Nephron (organoid): ENCODE measurements at regions not wholly inside any gene's neighbourhood (a gene's known extent, or its start where the extent isn't known, plus 50 kb on each side); places are given as distances from the start of the nearest gene placed in this dataset.
"Not testable (repeated sequence)": the region's sequence is repeated elsewhere in the genome, so short reads cannot be mapped to it uniquely, and the experiment has no call there.

Experiments
- H3K27ac Mint-ChIP-seq, 3 experiments: 2 replicates each; pipeline ENCODE4 v1.8.0; 2020; ENCODE audit warnings: mixed read lengths in 3 of 3, mild to moderate bottlenecking in 2 of 3, moderate library complexity in 1 of 3
- H3K27me3 Mint-ChIP-seq: 2 replicates; pipeline ENCODE4 v1.8.0; 2021; ENCODE audit warnings: low read depth, mild to moderate bottlenecking, moderate library complexity, mixed read lengths
- H3K36me3 Mint-ChIP-seq: 2 replicates; pipeline ENCODE4 v1.8.0; 2020; ENCODE audit warnings: low read depth, mixed read lengths
- H3K4me1 Mint-ChIP-seq: 2 replicates; pipeline ENCODE4 v1.8.0; 2020; ENCODE audit warnings: mixed read lengths
- H3K4me3 Mint-ChIP-seq, 3 experiments: 2 replicates each; pipeline ENCODE4 v1.8.0; 2020; ENCODE audit warnings: mild to moderate bottlenecking in 3 of 3, mixed read lengths in 3 of 3, moderate library complexity in 2 of 3
- H3K9me3 Mint-ChIP-seq: 2 replicates; pipeline ENCODE4 v1.8.0; 2020; ENCODE audit warnings: mixed read lengths
- CTCF ChIP-seq, 3 experiments: fragments of 200-600 bp; sonication (generic); IDR thresholded peaks; one replicate each; pipeline ENCODE4 v1.5.0; 2021; ENCODE audit warnings: antibody characterized with exemption in 3 of 3; ENCODE audit not compliant: unreplicated experiment in 3 of 3

- no peak overlapping the region for H3K27ac Mint-ChIP-seq
- H3K4me1 Mint-ChIP-seq = peaks cover 34% of the 10 kb centered on the region
- no peaks in the 10 kb centered on the region for H3K36me3 Mint-ChIP-seq
- H3K9me3 Mint-ChIP-seq = no peaks in the 10 kb centered on the region
- no peak for TF ChIP-seq CTCF (IDR thresholded peaks at IDR 0.05; ENCODE audit: unreplicated experiment in 3 of 3)
- H3K27me3 Mint-ChIP-seq = peaks cover 2% of the 10 kb centered on the region
- H3K4me3 Mint-ChIP-seq = no peak overlapping the region
Observed at GRCh38 chr14:53408175-53408879, 255.2 kb upstream of the DDHD1 start.

GRCh38 chr14:53406519-53406918, 253.4 kb upstream of the DDHD1 start:
- Mint-ChIP-seq H3K27ac (no peak overlapping the region), H3K9me3 (no peaks in the 10 kb centered on the region), H3K4me1 (peaks cover 34% of the 10 kb centered on the region), H3K27me3 (no peaks in the 10 kb centered on the region), H3K4me3 (no peak overlapping the region), H3K36me3 (no peaks in the 10 kb centered on the region)
- TF ChIP-seq CTCF (IDR thresholded peaks at IDR 0.05; ENCODE audit: unreplicated experiment in 3 of 3) = no peak

GRCh38 chr14:53401646-53402045, 248.5 kb upstream of the DDHD1 start:
- Mint-ChIP-seq H3K27me3 (no peaks in the 10 kb centered on the region), H3K36me3 (no peaks in the 10 kb centered on the region), H3K4me3 (no peak overlapping the region), H3K27ac (no peak overlapping the region), H3K4me1 (peaks cover 16% of the 10 kb centered on the region), H3K9me3 (peaks cover 7% of the 10 kb centered on the region)
- TF ChIP-seq CTCF (IDR thresholded peaks at IDR 0.05; ENCODE audit: unreplicated experiment in 3 of 3) = no peak

- Mint-ChIP-seq H3K4me1 (peaks cover 16% of the 10 kb centered on the region), H3K9me3 (peaks cover 23% of the 10 kb centered on the region), H3K36me3 (peaks cover 8% of the 10 kb centered on the region), H3K27me3 (no peaks in the 10 kb centered on the region), H3K27ac (peak overlapping the region in 2 of 3 experiments; percentile 14 to 31), H3K4me3 (no peak overlapping the region)
- peak in 1 of 3 experiments; percentile 18 for TF ChIP-seq CTCF (IDR thresholded peaks at IDR 0.05; ENCODE audit: unreplicated experiment in 3 of 3)
Observed at GRCh38 chr14:53399057-53399456, 245.9 kb upstream of the DDHD1 start.

GRCh38 chr14:53398616-53399015, 245.5 kb upstream of the DDHD1 start:
- H3K27me3 Mint-ChIP-seq = no peaks in the 10 kb centered on the region
- H3K27ac Mint-ChIP-seq = peak overlapping the region in 2 of 3 experiments; percentile 14 to 31
- H3K4me3 Mint-ChIP-seq = no peak overlapping the region
- H3K9me3 Mint-ChIP-seq = peaks cover 24% of the 10 kb centered on the region
- peaks cover 8% of the 10 kb centered on the region for H3K36me3 Mint-ChIP-seq
- no peak for TF ChIP-seq CTCF (IDR thresholded peaks at IDR 0.05; ENCODE audit: unreplicated experiment in 3 of 3)
- peaks cover 14% of the 10 kb centered on the region for H3K4me1 Mint-ChIP-seq

GRCh38 chr14:53395267-53395666, 242.1 kb upstream of the DDHD1 start:
- H3K4me3 Mint-ChIP-seq, H3K27ac Mint-ChIP-seq, H3K27me3 Mint-ChIP-seq, H3K36me3 Mint-ChIP-seq, H3K4me1 Mint-ChIP-seq: not testable (repeated sequence)
- H3K9me3 Mint-ChIP-seq = peaks cover 24% of the 10 kb centered on the region
